ENCODE measurements at regions not wholly inside any gene's neighbourhood (a gene's known extent, or its start where the extent isn't known, plus 50 kb on each side); places are given as distances from the start of the nearest gene placed in this dataset.
A peak's percentile ranks its signal among the peaks of the same experiment; 100 is the strongest.

- no peak overlapping the region for H3K27ac Mint-ChIP-seq
- H3K9me3 Mint-ChIP-seq, result peaks cover 1% of the 10 kb centered on the region
- DNase-seq (ENCODE audit: low spot score in 2 of 2) (no peak), ATAC-seq (ENCODE audit: low read depth) (no peak)
- H3K4me1 Mint-ChIP-seq, result no peaks in the 10 kb centered on the region
- H3K36me3 Mint-ChIP-seq, result no peaks in the 10 kb centered on the region
- no peak overlapping the region for H3K4me3 Mint-ChIP-seq
- peaks cover 2% of the 10 kb centered on the region for H3K27me3 Mint-ChIP-seq
Observed at GRCh38 chr13:97101912-97102708, 107.8 kb upstream of the OXGR1 start.

GRCh38 chr13:97106323-97106722 is 112.0 kb upstream of the OXGR1 start:
- Mint-ChIP-seq H3K27me3 (peaks cover 8% of the 10 kb centered on the region), H3K4me3 (no peak overlapping the region), H3K27ac (no peak overlapping the region), H3K9me3 (no peaks in the 10 kb centered on the region), H3K4me1 (peaks cover 6% of the 10 kb centered on the region), H3K36me3 (no peaks in the 10 kb centered on the region)
- no peak for DNase-seq (ENCODE audit: low spot score in 2 of 2)
- ATAC-seq (ENCODE audit: low read depth), result no peak

GRCh38 chr13:97107815-97108529 is 113.7 kb upstream of the OXGR1 start:
- peaks cover 7% of the 10 kb centered on the region for H3K27me3 Mint-ChIP-seq
- no peak for ATAC-seq (ENCODE audit: low read depth)
- no peak for DNase-seq (ENCODE audit: low spot score in 2 of 2)
- H3K27ac Mint-ChIP-seq, result no peak overlapping the region
- no peaks in the 10 kb centered on the region for H3K36me3 Mint-ChIP-seq
- no peak overlapping the region for H3K4me3 Mint-ChIP-seq
- peaks cover 6% of the 10 kb centered on the region for H3K4me1 Mint-ChIP-seq
- H3K9me3 Mint-ChIP-seq, result no peaks in the 10 kb centered on the region

- Mint-ChIP-seq H3K4me3 (no peak overlapping the region), H3K4me1 (peaks cover 6% of the 10 kb centered on the region), H3K36me3 (no peaks in the 10 kb centered on the region), H3K9me3 (no peaks in the 10 kb centered on the region), H3K27ac (no peak overlapping the region), H3K27me3 (peaks cover 7% of the 10 kb centered on the region)
- DNase-seq (ENCODE audit: low spot score in 2 of 2) (no peak), ATAC-seq (ENCODE audit: low read depth) (no peak)
Observed at GRCh38 chr13:97108530-97108900, 113.6 kb upstream of the MBNL2 start.

GRCh38 chr13:97109256-97109655 is 112.9 kb upstream of the MBNL2 start:
- Mint-ChIP-seq H3K27ac (no peak overlapping the region), H3K9me3 (no peaks in the 10 kb centered on the region)
- ATAC-seq (ENCODE audit: low read depth), result no peak

GRCh38 chr13:97109841-97110492 is 112.2 kb upstream of the MBNL2 start:
- Mint-ChIP-seq H3K36me3 (no peaks in the 10 kb centered on the region), H3K4me1 (peaks cover 6% of the 10 kb centered on the region), H3K9me3 (no peaks in the 10 kb centered on the region), H3K27ac (no peak overlapping the region), H3K4me3 (no peak overlapping the region), H3K27me3 (peaks cover 7% of the 10 kb centered on the region)
- peak; percentile 97 for ATAC-seq (ENCODE audit: low read depth)
- DNase-seq (ENCODE audit: low spot score in 2 of 2), result peak; percentile 77 to 85

More at GRCh38 chr13:97109256-97109655, 112.9 kb upstream of the MBNL2 start:
- H3K4me1 Mint-ChIP-seq, result peaks cover 6% of the 10 kb centered on the region
- H3K4me3 Mint-ChIP-seq, result no peak overlapping the region
- no peaks in the 10 kb centered on the region for H3K36me3 Mint-ChIP-seq
- no peak for DNase-seq (ENCODE audit: low spot score in 2 of 2)
- H3K27me3 Mint-ChIP-seq, result peaks cover 7% of the 10 kb centered on the region

GRCh38 chr13:97110936-97111335 is 111.2 kb upstream of the MBNL2 start:
- H3K27ac Mint-ChIP-seq, result no peak overlapping the region
- DNase-seq (ENCODE audit: low spot score in 2 of 2) (no peak), ATAC-seq (ENCODE audit: low read depth) (no peak)
- H3K36me3 Mint-ChIP-seq, result no peaks in the 10 kb centered on the region
- peaks cover 7% of the 10 kb centered on the region for H3K27me3 Mint-ChIP-seq
- H3K4me1 Mint-ChIP-seq, result peaks cover 6% of the 10 kb centered on the region
- no peaks in the 10 kb centered on the region for H3K9me3 Mint-ChIP-seq
- no peak overlapping the region for H3K4me3 Mint-ChIP-seq

- Mint-ChIP-seq H3K4me3 (no peak overlapping the region), H3K4me1 (peaks cover 6% of the 10 kb centered on the region), H3K36me3 (no peaks in the 10 kb centered on the region), H3K27ac (no peak overlapping the region), H3K9me3 (no peaks in the 10 kb centered on the region), H3K27me3 (peaks cover 7% of the 10 kb centered on the region)
- ATAC-seq (ENCODE audit: low read depth), result no peak
- no peak for DNase-seq (ENCODE audit: low spot score in 2 of 2)
Observed at GRCh38 chr13:97111756-97112155, 110.4 kb upstream of the MBNL2 start.

- no peak for DNase-seq (ENCODE audit: low spot score in 2 of 2)
Observed at GRCh38 chr13:97112446-97113152, 109.5 kb upstream of the MBNL2 start.

GRCh38 chr13:97113231-97114001 is 108.7 kb upstream of the MBNL2 start:
- H3K9me3 Mint-ChIP-seq, result no peaks in the 10 kb centered on the region
- H3K4me3 Mint-ChIP-seq, result no peak overlapping the region
- no peak for ATAC-seq (ENCODE audit: low read depth)
- peaks cover 6% of the 10 kb centered on the region for H3K4me1 Mint-ChIP-seq
- no peak for DNase-seq (ENCODE audit: low spot score in 2 of 2)
- H3K27me3 Mint-ChIP-seq, result peaks cover 8% of the 10 kb centered on the region
- H3K36me3 Mint-ChIP-seq, result no peaks in the 10 kb centered on the region
- no peak overlapping the region for H3K27ac Mint-ChIP-seq

More at GRCh38 chr13:97112446-97113152, 109.5 kb upstream of the MBNL2 start:
- Mint-ChIP-seq H3K36me3 (no peaks in the 10 kb centered on the region), H3K4me3 (no peak overlapping the region), H3K27me3 (peaks cover 5% of the 10 kb centered on the region), H3K4me1 (peaks cover 6% of the 10 kb centered on the region), H3K9me3 (no peaks in the 10 kb centered on the region), H3K27ac (no peak overlapping the region)
- no peak for ATAC-seq (ENCODE audit: low read depth)

- ATAC-seq (ENCODE audit: low read depth) (no peak), DNase-seq (ENCODE audit: low spot score in 2 of 2) (no peak)
- no peak overlapping the region for H3K27ac Mint-ChIP-seq
- no peak overlapping the region for H3K4me3 Mint-ChIP-seq
- H3K4me1 Mint-ChIP-seq, result peaks cover 5% of the 10 kb centered on the region
- H3K36me3 Mint-ChIP-seq, result no peaks in the 10 kb centered on the region
- H3K27me3 Mint-ChIP-seq, result peaks cover 9% of the 10 kb centered on the region
- no peaks in the 10 kb centered on the region for H3K9me3 Mint-ChIP-seq
Observed at GRCh38 chr13:97114651-97115050, 107.5 kb upstream of the MBNL2 start.

GRCh38 chr13:97116754-97117153 is 105.4 kb upstream of the MBNL2 start:
- Mint-ChIP-seq H3K9me3 (no peaks in the 10 kb centered on the region), H3K27ac (no peak overlapping the region), H3K4me1 (no peaks in the 10 kb centered on the region), H3K27me3 (peaks cover 11% of the 10 kb centered on the region), H3K4me3 (no peak overlapping the region), H3K36me3 (no peaks in the 10 kb centered on the region)
- ATAC-seq (ENCODE audit: low read depth) (no peak), DNase-seq (ENCODE audit: low spot score in 2 of 2) (no peak)

GRCh38 chr13:97117388-97117910 is 104.7 kb upstream of the MBNL2 start:
- Mint-ChIP-seq H3K4me1 (no peaks in the 10 kb centered on the region), H3K36me3 (no peaks in the 10 kb centered on the region), H3K27ac (no peak overlapping the region), H3K4me3 (no peak overlapping the region), H3K27me3 (peaks cover 11% of the 10 kb centered on the region), H3K9me3 (no peaks in the 10 kb centered on the region)
- no peak for ATAC-seq (ENCODE audit: low read depth)
- no peak for DNase-seq (ENCODE audit: low spot score in 2 of 2)
